HG02798 (cell line): ENCODE measurements at regions not wholly inside any gene's neighbourhood (a gene's known extent, or its start where the extent isn't known, plus 50 kb on each side); places are given as distances from the start of the nearest gene placed in this dataset.
"Not testable (repeated sequence)": the region's sequence is repeated elsewhere in the genome, so short reads cannot be mapped to it uniquely, and the experiment has no call there.

Experiments
- ATAC-seq: cut with Tn5 transposase; IDR thresholded peaks from one replicate; pipeline ENCODE4 v1.9.1; 2021; ENCODE audit warnings: mild to moderate bottlenecking; ENCODE audit not compliant: unreplicated experiment, poor library complexity

DNA sequence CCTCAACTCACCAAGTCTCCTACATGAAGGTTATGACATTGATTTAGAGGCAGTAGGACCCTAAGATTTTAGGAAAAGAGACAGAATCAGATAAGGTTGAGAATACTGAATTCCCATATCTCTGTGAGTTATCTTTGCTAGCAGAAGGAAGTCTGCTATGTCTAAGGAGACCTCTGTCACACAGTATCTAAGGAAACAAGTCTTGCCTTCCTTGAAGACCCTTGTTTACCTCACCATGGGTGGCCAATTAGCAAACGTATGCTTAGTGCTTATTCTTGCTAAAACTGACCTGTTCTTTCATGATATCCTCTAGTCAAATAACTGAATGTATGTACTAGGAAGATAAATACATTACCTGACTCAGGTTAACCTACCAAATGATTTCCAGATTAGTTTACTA, 855.4 kb upstream of the SLITRK1 start:
- ATAC-seq, result no peak

DNA sequence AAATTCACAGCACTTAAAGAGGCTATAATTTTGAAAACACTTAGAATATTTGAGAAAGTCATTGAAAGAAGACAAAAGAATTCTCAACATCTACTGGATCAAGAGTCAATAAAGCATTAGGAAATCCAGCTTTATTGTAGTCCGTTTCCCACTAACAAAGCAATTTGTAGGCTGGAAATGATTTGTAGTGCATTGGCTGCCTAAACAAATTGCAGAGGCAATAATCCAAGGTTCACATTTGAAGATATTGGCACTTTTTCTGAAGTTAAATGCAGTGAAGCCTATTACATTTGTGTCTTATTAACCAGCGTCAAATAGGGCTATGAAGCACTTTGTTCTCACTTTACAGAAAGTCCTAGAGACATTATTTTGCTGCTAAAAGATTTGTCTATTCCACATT, 848.1 kb upstream of the SLITRK1 start:
- no peak for ATAC-seq

DNA sequence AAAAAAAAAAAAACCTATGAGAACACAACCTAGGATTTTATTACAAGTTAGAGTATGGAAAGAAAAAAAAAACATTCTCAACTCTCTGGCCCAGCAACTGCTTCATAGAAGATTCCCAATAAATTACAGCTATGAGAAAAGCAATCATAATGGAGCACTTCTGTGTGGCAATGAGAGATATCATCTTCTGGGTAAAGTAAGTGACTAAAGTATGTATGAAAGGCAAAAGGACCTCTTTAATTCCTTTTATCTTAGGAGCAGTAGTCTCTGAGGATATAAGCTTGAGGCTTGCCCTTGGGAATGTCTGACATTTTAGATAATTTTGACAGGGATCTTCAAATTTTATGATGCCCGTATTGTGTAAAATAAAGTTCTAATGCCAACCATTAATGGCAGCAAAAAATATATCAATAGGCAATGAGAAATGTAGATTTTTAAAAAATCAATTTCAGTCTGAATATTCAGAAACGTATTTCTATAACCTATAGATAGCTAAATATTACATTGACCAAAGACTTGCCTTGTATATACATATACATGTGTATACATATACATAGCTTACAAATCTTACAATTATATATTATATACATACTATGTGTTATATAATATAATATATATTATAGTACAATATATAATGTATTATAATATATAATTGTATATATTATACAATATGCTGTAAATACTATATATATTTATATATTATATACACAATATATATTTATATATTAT, 823.9 kb upstream of the SLITRK1 start:
- no peak for ATAC-seq

DNA sequence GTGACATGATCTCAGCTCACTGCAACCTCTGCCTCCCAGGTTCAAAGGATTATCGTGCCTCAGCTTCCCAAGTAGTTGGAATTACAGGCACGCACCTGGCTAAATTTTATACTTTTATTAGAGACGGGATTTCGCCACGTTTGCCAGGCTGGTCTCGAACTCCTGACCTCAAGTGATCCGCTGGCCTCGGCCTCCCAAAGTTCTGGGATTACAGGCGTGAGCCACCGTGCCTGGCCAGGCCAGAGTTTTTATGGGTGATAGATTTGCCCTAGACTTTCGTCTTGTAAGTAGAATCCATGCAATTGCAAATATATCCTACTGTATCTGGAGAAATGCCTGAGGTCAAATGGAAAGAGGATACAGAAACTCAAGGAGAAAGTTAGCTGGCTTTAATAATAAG, 819.9 kb upstream of the SLITRK1 start:
- no peak for ATAC-seq

DNA sequence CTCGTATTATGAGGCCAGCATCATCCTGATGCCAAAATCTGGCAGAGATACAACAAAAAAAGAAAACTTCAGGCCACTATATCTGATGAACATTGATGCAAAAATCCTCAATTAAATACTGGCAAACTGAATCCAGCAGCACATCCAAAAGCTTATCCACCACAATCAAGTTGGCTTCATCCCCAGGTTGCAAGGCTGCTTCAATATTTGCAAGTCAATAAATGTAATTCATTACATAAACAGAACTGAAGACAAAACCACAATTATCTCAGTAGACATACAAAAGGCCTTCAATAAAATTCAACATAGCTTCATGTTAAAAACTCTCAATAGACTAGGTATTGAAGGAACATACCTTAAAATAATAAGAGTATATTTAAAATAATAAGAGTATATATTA, 815.3 kb upstream of the SLITRK1 start:
- not testable (repeated sequence) for ATAC-seq

DNA sequence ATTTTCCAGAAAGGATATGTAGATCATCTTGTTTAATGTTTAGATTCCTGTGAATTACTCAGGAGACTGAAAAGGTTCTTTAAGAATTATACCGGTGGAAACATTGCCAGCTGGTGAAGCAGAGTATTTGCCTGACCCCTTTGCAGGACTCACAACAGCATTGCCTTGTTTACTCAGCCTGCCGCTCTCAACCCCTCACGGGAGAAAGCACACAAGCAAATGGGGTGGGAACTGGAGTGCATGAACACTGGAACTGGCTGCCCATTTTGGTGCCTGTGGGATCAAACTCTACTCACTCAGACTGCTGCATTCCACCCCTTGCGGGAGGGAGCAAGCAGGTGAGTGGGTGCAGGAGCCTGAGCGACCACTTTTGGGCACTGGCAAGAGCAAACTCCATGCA, 804.7 kb upstream of the SLITRK1 start:
- no peak for ATAC-seq

DNA sequence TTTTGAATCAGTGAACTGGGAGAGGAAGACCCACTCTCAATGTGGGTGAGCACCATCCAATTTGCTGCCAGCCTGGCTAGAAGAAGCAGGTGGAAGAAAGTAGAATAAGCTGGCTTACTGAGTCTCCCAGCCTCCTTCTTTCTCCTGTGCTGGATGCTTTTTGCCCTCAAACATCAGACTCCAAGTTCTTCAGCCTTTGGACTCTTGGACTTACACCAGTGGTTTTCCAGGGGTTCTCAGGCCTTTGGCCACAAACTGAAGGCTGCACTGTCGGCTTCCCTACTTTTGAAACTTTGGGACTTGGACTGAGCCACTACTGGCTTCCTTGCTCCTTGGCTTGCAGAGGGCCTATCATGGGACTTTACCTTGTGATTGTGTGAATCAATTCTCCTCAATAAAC, 804.2 kb upstream of the SLITRK1 start:
- ATAC-seq, result no peak

DNA sequence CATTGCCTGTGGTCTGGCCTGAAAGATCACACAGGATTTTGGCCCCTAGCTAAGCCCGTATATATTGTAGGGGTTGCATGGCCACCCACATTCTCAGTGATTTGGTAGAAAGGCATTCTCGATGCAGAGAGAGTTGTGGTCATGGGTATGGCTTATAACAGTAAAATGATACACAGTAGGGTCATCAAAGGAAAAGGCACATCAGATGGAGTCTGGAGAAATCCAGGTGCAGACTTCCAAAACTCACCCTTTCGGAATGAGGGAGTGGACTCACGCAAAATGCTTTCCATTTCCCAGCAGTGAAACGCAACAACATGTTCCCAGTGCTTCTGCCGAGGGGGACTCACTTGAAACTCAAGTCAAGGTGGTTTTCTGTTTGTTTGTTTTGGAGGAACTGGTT, 802.5 kb upstream of the SLITRK1 start:
- no peak for ATAC-seq

DNA sequence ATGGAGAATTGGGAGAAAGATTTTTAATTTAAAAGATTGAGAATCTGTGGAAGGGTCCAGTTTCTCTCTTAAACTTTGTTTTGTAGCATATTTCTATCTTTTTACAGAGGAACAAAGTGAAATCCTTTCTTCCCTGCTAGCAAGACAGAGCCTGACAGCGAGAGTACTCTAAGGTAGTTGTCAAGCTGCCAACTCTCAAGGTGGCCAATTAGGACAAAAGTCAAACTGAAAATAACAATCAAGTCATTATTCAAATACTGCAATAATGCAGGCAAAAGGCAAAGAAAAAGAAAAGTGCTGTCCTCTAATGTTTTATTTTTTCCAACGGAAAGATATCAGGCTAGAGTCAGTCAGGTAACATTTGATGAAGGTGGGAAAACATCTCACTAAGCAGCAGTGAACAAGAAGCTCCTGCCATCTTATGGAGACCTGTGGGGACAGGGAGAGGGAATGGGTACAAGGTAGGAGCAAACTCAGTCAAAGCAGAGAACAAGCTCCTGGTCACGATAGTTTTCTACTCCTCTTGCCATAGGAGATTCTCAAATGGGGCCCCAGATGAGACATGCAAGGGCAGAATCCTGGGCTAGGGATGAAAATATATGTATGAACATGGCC, 801.9 kb upstream of the SLITRK1 start:
- no peak for ATAC-seq

DNA sequence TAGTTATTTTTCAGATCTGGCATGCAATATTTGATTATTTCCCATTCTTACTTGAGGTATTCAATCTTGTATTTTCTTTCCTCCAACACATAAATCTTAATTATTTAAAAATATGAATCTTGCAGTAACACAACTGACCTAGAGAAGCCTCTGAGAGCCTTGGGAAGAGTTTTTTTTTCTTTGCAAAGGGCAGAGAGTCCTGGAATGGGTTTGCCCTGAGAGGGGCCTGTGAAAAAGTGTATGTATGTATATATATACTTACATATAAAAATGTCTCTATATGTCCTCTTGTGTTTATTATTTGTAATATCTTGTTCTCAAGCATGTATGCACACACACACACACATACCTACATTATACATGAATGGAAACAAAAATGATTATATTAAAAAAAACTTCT, 801.2 kb upstream of the SLITRK1 start:
- ATAC-seq, result no peak

DNA sequence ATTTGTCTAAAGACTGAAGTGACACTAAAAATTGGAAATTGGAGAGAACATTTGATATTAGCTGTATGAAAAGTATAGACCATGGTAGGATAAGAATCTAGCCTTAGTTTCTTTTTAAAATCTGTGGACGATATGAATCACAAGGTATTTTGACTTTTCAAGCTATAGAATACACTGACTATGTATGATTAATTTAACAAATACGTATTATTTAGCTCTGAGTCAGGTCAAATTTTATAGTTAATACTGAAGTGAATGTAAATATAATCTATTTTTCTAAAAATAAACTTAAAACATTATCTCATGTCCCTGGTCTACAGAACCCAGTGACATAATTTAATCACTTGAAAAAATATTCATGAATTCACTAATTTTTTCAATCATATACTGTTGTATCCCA, 795.6 kb upstream of the SLITRK1 start:
- no peak for ATAC-seq

DNA sequence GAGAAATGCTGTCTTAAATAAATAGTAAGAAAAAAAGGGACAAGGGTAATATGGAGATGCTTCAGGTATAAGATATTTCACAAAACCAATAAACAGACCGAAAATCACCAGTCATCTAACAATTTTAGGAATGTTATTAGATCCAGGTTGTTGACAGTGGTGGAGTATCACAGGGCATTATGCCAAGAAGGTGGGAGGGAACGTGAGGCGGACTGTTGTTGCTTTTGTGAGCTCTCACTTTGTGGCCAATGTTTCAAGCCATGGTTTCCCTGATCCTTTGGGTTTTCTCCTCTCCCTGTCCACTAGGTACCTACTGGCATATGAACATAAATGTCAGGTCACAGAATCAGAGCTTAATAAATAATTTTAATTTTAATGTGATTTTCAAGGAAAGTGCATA, 790.3 kb upstream of the SLITRK1 start:
- ATAC-seq, result no peak

DNA sequence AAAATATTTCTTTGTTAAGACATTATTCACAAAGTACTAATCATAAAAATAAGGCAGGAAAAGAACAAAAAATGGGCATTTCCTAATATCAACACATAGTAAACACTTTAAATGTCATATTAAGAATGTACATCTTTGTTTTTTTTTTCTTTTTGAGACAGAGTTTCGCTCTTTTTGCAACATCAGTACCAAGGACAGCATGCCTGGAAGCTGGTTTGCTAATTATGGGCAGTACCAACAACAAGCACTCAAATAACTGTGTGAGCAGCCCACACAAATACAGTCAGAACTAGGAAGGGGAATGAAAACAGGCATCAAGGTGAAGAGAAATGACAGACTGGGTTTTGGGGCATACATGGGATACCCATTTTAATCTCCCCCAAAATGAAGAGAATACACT, 788.0 kb upstream of the SLITRK1 start:
- no peak for ATAC-seq

DNA sequence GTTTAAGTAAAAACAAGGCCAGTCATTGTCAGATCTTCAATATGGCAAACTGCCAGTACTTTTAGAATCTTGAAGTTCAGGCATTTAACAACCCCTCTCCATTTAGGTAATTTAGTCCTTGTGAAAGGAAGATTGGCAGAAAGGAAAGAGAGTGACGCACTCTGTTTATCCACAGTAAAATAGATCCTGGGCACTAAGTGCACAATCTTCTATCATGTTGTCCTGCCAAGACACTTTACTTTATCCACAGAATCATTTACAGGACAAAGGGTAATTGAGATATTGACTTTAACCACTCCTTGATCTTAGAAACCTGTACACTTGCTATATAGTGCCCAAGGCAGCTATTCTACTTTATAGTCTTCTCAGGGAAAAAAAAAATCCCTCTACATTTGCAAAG, 786.4 kb upstream of the SLITRK1 start:
- no peak for ATAC-seq

DNA sequence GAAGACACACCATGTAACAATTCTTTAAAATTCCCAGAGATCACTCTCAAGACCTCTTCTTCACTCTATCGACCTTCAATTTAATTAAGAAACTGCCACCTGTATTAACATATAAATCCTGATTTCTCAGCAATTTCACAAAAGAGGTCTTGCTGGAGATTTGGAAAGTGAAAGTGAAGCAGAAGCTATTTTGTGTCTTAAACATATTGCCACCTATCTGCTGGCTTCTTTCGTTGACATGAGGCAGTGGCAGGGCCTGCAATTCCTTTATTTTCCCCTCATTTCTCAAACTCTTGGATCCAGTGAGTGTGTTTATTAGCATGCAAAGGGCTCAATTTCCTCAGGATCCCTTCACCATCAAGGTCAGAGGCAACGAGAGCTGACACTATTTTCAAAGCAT, 780.2 kb upstream of the SLITRK1 start:
- no peak for ATAC-seq

DNA sequence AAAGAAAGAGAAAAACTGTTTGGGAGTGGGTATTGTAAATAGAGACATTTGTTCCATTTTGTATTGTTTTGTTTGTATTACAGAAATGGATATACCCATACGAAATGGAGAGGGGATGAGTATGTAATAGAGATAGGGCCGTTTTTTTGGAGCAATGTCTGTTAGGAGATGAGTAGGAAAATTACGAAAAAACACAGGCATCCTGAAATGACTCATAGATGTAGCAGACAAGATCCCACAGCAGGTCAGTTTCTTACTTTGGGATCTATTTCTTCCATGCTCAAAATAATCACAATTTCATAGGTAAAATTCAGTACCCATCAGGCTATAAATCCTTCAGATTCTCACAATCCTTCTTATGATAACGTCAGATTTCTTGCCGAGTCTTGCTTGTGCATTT, 779.4 kb upstream of the SLITRK1 start:
- ATAC-seq, result no peak

DNA sequence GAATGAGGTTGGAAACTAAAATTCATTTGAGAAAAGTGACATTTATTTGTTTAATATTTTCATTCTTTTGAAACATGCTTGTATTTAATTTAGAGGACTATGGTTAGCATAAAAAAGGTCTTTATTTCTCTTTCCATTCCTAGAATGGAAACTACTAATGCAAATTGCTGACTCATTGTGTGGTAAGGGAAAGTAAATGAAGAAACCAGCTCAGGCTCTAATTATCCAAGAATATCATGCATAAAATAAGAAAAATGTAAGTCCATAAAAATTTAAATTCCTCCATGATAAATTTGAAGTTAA, 777.0 kb upstream of the SLITRK1 start:
- no peak for ATAC-seq

DNA sequence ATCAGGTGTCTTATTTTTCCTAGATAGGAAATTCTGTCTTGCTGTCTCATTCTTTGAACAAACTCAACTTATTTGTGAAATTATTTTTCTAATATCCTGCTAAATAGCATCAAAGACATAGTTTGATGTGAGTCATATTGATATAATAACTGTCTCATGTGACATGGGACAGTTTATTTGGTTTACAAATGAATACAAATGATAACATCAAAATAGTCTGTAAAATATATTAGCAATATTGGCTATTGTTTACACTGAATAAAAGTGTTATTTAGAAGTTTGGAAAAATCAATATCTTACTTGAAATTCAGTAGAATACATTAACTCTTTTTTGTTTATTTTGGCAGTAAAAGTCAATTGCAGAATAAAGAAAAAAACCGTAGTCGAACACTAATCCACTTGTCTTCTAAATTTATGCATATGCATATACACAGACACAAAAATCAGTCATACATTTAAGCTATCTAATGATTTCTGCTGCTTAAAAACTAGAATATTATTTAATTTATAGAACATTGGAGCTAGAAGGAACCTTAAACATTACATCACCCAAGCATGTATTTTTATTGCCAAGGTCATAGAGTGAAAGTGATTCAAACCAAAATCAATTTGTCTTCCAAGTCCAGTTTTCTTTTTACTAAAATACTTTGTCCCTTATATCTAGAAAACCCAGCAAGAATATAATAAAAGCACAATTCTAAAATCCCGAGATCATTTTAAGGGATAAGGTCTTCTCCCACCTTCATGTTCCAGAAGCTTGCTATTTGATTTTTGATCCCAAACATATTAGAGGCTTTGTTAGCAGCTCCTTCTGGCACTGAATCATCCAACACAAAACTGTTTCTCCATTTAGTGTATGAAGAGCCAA, 776.5 kb upstream of the SLITRK1 start:
- ATAC-seq, result no peak

DNA sequence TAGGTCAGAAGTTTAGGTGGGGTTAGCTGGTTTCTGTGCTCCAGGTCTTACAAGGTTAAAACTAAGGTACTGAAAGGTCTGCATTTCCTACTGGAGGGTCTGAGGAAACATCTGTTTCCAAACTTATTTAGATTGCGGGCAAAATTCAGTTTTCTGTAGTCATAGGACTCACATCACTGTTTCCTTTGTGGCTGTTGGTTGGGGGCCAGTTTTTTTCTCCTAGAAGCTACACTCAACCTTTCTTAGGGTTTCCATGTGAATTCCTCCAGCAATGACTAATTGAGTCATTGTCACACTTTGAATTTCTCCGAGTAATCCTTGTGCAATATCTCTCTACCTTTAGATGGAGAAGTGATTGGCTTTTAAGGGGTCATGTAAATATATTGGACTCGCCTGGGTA, 773.4 kb upstream of the SLITRK1 start:
- no peak for ATAC-seq

DNA sequence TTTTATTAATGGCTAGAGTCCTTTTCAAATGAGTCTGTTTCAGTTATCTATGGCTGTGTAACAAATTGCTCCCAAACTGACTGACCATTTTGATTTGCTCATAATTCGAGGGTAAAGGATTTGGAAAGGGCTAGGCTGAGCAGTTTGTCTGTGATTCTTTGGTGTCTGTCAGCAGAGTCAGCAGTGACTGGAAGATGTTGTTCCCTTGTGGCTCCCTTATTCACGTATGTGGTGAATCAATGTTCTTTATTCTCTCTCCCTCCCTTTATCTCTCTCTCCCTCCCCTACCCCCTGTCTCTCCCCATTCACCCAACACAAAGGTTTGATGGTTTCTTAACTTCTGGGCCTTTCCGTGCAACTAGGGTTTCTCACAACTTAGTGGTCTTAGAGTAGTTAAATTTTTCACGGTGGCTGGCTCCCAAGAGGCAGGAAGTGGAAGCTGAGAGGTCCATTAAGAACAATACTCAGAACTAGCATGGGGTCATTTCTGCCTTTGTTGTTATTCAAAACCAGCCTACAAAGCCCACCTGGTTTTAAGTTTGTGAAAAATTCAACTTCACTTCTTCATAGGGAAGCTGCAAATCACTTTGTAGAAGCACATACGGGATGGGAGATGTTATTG, 772.5 kb upstream of the SLITRK1 start:
- no peak for ATAC-seq

DNA sequence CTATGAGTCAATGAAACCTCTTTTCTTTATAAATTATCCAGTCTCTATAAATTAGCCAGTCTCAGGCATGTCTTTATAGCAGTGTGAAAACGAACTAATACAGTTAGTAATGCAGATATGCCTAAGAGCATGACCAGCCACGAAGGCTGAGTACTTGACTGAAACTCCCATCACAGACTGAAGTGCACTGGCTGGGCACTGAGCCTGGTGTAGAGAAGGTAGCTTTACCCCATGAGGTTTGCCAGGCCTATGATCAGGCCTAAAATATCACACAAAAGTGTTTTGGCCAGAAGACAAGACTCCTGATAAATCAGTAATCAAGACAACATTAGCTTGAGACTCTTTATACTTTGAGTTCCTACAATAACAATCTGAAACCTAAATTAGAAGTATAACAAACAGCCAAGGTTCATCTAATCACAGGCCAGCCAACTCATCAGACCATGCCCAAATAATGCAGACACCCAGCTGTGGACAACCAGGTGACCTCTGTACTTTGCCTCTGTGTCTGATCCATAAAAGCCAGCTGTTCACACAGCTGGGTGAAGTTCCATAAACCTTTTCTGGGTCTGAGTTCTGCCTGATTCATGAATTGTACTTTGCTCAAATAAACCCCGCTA, 771.8 kb upstream of the SLITRK1 start:
- no peak for ATAC-seq
